Prostate gland (tissue), 2 donors: ENCODE measurements at regions not wholly inside any gene's neighbourhood (a gene's known extent, or its start where the extent isn't known, plus 50 kb on each side); places are given as distances from the start of the nearest gene placed in this dataset.

Experiments
- DNase-seq: peaks from one replicate; pipeline ENCODE4 v3.0.0-alpha.2; 2019; ENCODE audit warnings: low spot score
- H3K27ac ChIP-seq, 2 donors: fragments of 200-600 bp; sonication (generic); 2 replicates each; pipeline ENCODE4 v1.5.1; 2017 to 2019
- H3K27me3 ChIP-seq: fragments of 200-600 bp; sonication (generic); replicated peaks from 2 replicates; pipeline ENCODE4 v1.5.1; 2019; ENCODE audit not compliant: insufficient read depth
- H3K36me3 ChIP-seq, 2 donors: fragments of 200-600 bp; sonication (generic); 1 replicate in 1 of 2; 2 replicates in 1 of 2; pipeline versions ENCODE4 v1.5.1 to v1.8.1; 2017 to 2019
- H3K4me1 ChIP-seq: fragments of 200-600 bp; sonication (generic); replicated peaks from 2 replicates; pipeline ENCODE4 v1.5.1; 2019
- H3K4me3 ChIP-seq, 2 donors: fragments of 200-600 bp; sonication (generic); 2 replicates each; pipeline ENCODE4 v1.5.1; 2017 to 2019
- H3K9me3 ChIP-seq: fragments of 200-600 bp; sonication (generic); 2 replicates; pipeline ENCODE4 v1.5.1; 2017
- CTCF ChIP-seq, 4 experiments: fragments of 200-600 bp in 2 of 4; fragments of 450-650 bp in 2 of 4; sonication (generic) in 2 of 4; IDR thresholded peaks; 1 replicate in 3 of 4; 2 replicates in 1 of 4; pipeline ENCODE4 v1.5.1; 2016 to 2019; ENCODE audit warnings: antibody characterized with exemption in 4 of 4, mild to moderate bottlenecking in 2 of 4, moderate library complexity in 2 of 4
- POLR2A ChIP-seq: fragments of 450-650 bp; IDR thresholded peaks from one replicate; pipeline ENCODE4 v1.6.1; 2016; ENCODE audit warnings: antibody characterized with exemption, mild to moderate bottlenecking
- POLR2AphosphoS5 ChIP-seq: sonication (generic); formaldehyde crosslinking; IDR thresholded peaks from one replicate; pipeline ENCODE4 v1.6.1; 2017; ENCODE audit warnings: antibody characterized with exemption
- WGBS: methylation state at CpG from one replicate; pipeline ENCODE4 v1.1.5; 2018; 5-methylcytosine and 5-hydroxymethylcytosine counted together
- intact Hi-C: fragments of 100-400 bp; cut with DNase I; formaldehyde crosslinking; loops from one replicate; pipeline ENCODE4 v1.14.2; 2022

- H3K4me3 ChIP-seq = no peak overlapping the region
- H3K9me3 ChIP-seq = no peaks in the 10 kb centered on the region
- WGBS = 94% methylated on average over 6 of the region's 6 CpGs
- no peaks in the 10 kb centered on the region for H3K27me3 ChIP-seq
- no peaks in the 10 kb centered on the region for H3K4me1 ChIP-seq
- H3K36me3 ChIP-seq = no peaks in the 10 kb centered on the region
- TF ChIP-seq POLR2AphosphoS5 (no peak), POLR2A (no peak)
- H3K27ac ChIP-seq = no peak overlapping the region
- no peak for DNase-seq
- intact Hi-C loops = no loop called here
These were observed 286.4 kb downstream of the PRDM5 start for GRCh38 chr4:120636120-120636630.

- Histone ChIP-seq H3K36me3 (no peaks in the 10 kb centered on the region), H3K4me3 (no peak overlapping the region), H3K27ac (no peak overlapping the region), H3K4me1 (no peaks in the 10 kb centered on the region), H3K9me3 (no peaks in the 10 kb centered on the region), H3K27me3 (no peaks in the 10 kb centered on the region)
- intact Hi-C loops = no loop called here
- DNase-seq = no peak
- TF ChIP-seq CTCF (IDR thresholded peaks at IDR 0.05) (no peak), POLR2A (no peak), POLR2AphosphoS5 (no peak)
These were observed 288.7 kb downstream of the PRDM5 start for GRCh38 chr4:120633810-120634209.

- TF ChIP-seq CTCF (IDR thresholded peaks at IDR 0.05) (no peak), POLR2AphosphoS5 (no peak), POLR2A (no peak)
- no peak for DNase-seq
- H3K4me1 ChIP-seq = no peaks in the 10 kb centered on the region
- no peaks in the 10 kb centered on the region for H3K27me3 ChIP-seq
- 79% methylated on average over 1 of the region's 1 CpG for WGBS
- intact Hi-C loops = no loop called here
- H3K9me3 ChIP-seq = no peaks in the 10 kb centered on the region
- H3K36me3 ChIP-seq = no peaks in the 10 kb centered on the region
- no peak overlapping the region for H3K4me3 ChIP-seq
- H3K27ac ChIP-seq = no peak overlapping the region
These were observed 292.1 kb downstream of the PRDM5 start for GRCh38 chr4:120630427-120630826.

- Histone ChIP-seq H3K4me3 (no peak overlapping the region), H3K27ac (no peak overlapping the region), H3K36me3 (no peaks in the 10 kb centered on the region), H3K4me1 (no peaks in the 10 kb centered on the region), H3K9me3 (no peaks in the 10 kb centered on the region), H3K27me3 (no peaks in the 10 kb centered on the region)
- TF ChIP-seq CTCF (IDR thresholded peaks at IDR 0.05) (no peak), POLR2A (no peak), POLR2AphosphoS5 (no peak)
- no peak for DNase-seq
- intact Hi-C loops = no loop called here
- WGBS = 58% methylated on average over 3 of the region's 3 CpGs
These were observed 292.9 kb downstream of the PRDM5 start for GRCh38 chr4:120629546-120630108.

GRCh38 chr4:120622601-120623000 is 299.9 kb downstream of the PRDM5 start:
- intact Hi-C loops = no loop called here
- TF ChIP-seq CTCF (IDR thresholded peaks at IDR 0.05) (no peak), POLR2A (no peak), POLR2AphosphoS5 (no peak)
- H3K9me3 ChIP-seq = no peaks in the 10 kb centered on the region
- no peaks in the 10 kb centered on the region for H3K4me1 ChIP-seq
- H3K27me3 ChIP-seq = no peaks in the 10 kb centered on the region
- H3K27ac ChIP-seq = no peak overlapping the region
- DNase-seq = no peak
- H3K4me3 ChIP-seq = no peak overlapping the region
- H3K36me3 ChIP-seq = no peaks in the 10 kb centered on the region
